Small intestine (tissue), 7 donors: ENCODE measurements at regions not wholly inside any gene's neighbourhood (a gene's known extent, or its start where the extent isn't known, plus 50 kb on each side); places are given as distances from the start of the nearest gene placed in this dataset.

ENCODE experiments used
- DNase-seq, 2 donors: peaks; one replicate each; pipeline versions ENCODE4 v3.0.0 to v3.0.0-alpha.2; 2013
- FAIRE-seq: peaks from 2 replicates; lab custom pipeline; 2012; peaks lifted over from hg19 to GRCh38; lab: Jason Lieb, UNC
- H3K27ac ChIP-seq, 3 donors: one replicate each; pipeline ENCODE4 v1.5.1; 2013; ENCODE audit warnings: low read length in 2 of 3, mild to moderate bottlenecking in 2 of 3, control low read depth in 1 of 3, inconsistent platforms in 1 of 3, low read depth in 1 of 3, moderate library complexity in 1 of 3
- H3K27me3 ChIP-seq, 3 donors: one replicate each; pipeline ENCODE4 v1.6.1; 2013; ENCODE audit warnings: low read length in 3 of 3, inconsistent platforms in 1 of 3; ENCODE audit not compliant: control insufficient read depth in 3 of 3, insufficient read depth in 3 of 3
- H3K36me3 ChIP-seq, 3 donors: one replicate each; pipeline ENCODE4 v1.6.1; 2013; ENCODE audit warnings: low read length in 3 of 3, inconsistent platforms in 1 of 3, low read depth in 1 of 3, mild to moderate bottlenecking in 1 of 3, moderate library complexity in 1 of 3; ENCODE audit not compliant: control insufficient read depth in 3 of 3, insufficient read depth in 2 of 3
- H3K4me1 ChIP-seq, 3 donors: one replicate each; pipeline ENCODE4 v1.6.1; 2013; ENCODE audit warnings: low read length in 2 of 3, inconsistent platforms in 1 of 3, low read depth in 1 of 3, mild to moderate bottlenecking in 1 of 3, moderate library complexity in 1 of 3; ENCODE audit not compliant: control insufficient read depth in 3 of 3, insufficient read depth in 2 of 3
- H3K4me3 ChIP-seq, 3 donors: one replicate each; pipeline ENCODE4 v1.5.1; 2013; ENCODE audit warnings: low read length in 3 of 3, control low read depth in 1 of 3, inconsistent platforms in 1 of 3, low read depth in 1 of 3, mild to moderate bottlenecking in 1 of 3, moderate library complexity in 1 of 3
- H3K9me3 ChIP-seq, 2 donors: one replicate each; pipeline ENCODE4 v1.6.1; 2013; ENCODE audit warnings: low read depth in 1 of 2, low read length in 1 of 2; ENCODE audit not compliant: control insufficient read depth in 2 of 2, insufficient read depth in 1 of 2
- WGBS, 3 donors: extraction: QIAGEN DNeasy Blood & Tissue Kit; methylation state at CpG; one replicate each; pipeline ENCODE4 v1.1.7; 2013; 5-methylcytosine and 5-hydroxymethylcytosine counted together
- donor health status: healthy with polysubstance abuse.
- donor health status: control.
- donor health status: control.
- donor health status: Bipolar disorder and iron deficiency.
- donor health status: healthy.

DNA sequence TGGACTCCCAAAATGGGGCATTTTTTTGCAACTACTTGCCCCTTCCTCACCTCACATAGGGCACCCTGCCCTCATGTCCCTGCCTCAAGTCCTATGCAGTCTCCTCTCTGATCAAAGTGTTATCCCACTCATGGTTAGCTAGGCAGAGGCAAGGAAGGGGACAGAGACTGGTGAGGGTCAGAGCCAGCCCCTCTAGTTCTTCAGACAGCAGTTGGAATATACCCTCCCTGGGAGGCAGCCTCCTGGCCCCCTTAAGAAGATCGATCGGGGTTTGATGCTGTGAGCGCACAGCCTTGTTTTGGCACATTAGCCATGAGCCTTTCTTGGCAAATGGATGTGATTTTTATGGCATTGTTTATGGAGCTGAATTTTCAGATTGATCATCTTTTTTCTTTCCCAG, 436.9 kb downstream of the BUD13 start:
- FAIRE-seq, result no peak
- H3K27me3 ChIP-seq, result no peaks in the 10 kb centered on the region
- 90 to 96% (median 96%) methylated on average over 3 of the region's 3 CpGs for WGBS, 3 donors
- H3K9me3 ChIP-seq, result peaks cover 0 to 6% of the 10 kb centered on the region in 2 donors
- H3K27ac ChIP-seq, result no peak overlapping the region
- no peaks in the 10 kb centered on the region for H3K36me3 ChIP-seq
- no peak overlapping the region for H3K4me3 ChIP-seq
- no peak for DNase-seq
- peaks cover 0 to 2% (median 0%) of the 10 kb centered on the region in 3 donors for H3K4me1 ChIP-seq

DNA sequence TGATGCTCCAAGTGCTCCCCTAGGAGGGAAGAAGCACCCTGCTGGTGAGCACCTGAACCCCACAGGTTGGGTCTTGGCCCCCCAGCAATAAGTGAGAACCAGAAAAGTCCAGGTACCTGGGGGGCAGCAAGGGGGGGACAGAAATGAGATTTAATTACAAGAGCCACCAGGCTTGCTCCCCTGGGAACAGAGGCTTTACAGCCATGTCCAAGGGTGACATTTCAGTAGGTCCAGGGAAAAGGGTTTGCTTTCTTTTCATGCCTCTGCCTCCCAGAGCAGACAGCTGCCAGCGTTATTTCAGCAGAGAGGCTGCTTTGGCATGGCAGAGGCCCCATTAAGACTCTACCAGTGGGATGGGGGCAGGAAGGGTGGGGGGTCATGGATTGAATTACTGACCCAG, 437.7 kb downstream of the BUD13 start:
- Histone ChIP-seq H3K36me3 (no peaks in the 10 kb centered on the region), H3K27me3 (no peaks in the 10 kb centered on the region), H3K27ac (no peak overlapping the region), H3K4me3 (no peak overlapping the region), H3K9me3 (peaks cover 0 to 6% of the 10 kb centered on the region in 2 donors), H3K4me1 (peaks cover 0 to 2% (median 0%) of the 10 kb centered on the region in 3 donors)
- FAIRE-seq (no peak), DNase-seq (no peak)
- WGBS, 3 donors, result 73 to 82% (median 73%) methylated on average over 1 of the region's 1 CpG

DNA sequence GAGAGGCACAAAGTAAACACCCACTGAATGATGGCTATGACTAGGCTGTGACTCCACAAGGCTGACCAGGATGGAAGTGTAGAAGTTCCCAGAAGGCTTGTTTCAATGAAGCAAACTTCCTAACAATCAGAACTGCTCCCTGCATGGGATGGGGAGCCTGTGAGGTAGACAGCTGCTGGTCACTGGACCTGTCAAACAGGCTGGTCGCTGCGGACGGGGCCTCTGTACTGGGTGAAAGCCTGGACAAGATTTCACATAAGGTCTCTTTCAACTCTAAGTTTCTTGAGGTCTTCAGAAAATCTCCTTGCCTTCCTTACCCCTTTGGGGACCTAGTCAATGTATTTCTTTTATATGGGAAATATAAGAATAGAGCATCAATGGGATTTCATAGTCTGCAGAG, 438.2 kb downstream of the BUD13 start:
- WGBS, 3 donors, result 67 to 89% (median 81%) methylated on average over 3 of the region's 3 CpGs
- H3K27me3 ChIP-seq, result no peaks in the 10 kb centered on the region
- no peak for FAIRE-seq

DNA sequence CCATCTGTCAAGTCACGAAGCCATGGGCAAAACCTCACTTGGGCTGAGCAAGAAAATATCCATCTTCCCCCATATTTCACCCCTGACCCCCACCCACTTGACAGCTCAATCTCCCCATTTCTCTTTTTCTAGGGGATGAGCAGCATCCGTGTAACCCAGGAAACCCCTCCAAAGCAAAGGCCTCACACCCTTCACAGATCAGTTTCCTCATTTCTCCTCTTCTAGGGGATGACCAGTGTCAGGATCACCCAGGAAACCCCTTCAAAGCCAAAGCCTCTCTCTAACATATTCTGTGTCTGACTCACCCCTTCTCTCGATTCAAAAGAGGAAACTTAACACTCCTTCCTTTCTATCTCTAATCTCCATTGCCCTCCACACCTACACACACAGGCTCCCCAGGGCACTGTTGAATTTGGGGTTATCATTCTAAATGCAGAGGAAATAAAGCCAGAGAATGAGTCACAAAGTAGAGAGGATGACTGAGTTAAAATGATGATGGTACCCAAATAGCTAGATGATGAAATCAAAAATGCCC, 439.7 kb downstream of the BUD13 start:
- no peak for FAIRE-seq

More for the DNA sequence above, 438.2 kb downstream of the BUD13 start:
- H3K36me3 ChIP-seq, result no peaks in the 10 kb centered on the region
- peaks cover 0 to 2% (median 0%) of the 10 kb centered on the region in 3 donors for H3K4me1 ChIP-seq
- DNase-seq, result no peak
- H3K9me3 ChIP-seq, result peaks cover 0 to 6% of the 10 kb centered on the region in 2 donors
- no peak overlapping the region for H3K27ac ChIP-seq
- no peak overlapping the region for H3K4me3 ChIP-seq

DNA sequence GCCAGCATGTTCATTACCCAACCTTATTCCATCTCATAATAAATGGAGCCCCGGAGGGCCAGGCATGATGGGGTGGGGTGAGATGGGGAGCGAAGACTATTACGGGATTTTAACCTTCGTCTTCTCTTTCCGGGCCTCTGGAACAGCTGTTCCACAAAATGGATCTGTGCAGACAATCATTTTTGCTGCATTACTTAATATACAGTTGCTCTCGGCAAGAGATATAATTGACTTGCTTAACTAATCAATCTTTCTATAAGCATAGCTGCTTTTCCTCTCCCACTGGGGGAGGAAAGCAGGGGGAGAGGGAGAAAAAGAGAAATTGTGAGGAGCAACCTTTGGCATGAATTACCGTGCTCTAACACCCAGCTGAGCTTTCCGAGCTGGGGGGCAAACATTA, 440.4 kb downstream of the BUD13 start:
- FAIRE-seq (no peak), DNase-seq (no peak)
- WGBS, 3 donors, result 80 to 93% (median 81%) methylated on average over 8 of the region's 8 CpGs
- Histone ChIP-seq H3K27me3 (no peaks in the 10 kb centered on the region), H3K4me1 (no peaks in the 10 kb centered on the region), H3K27ac (no peak overlapping the region), H3K9me3 (peaks cover 0 to 4% of the 10 kb centered on the region in 2 donors), H3K4me3 (no peak overlapping the region), H3K36me3 (no peaks in the 10 kb centered on the region)

More for the DNA sequence above, 439.7 kb downstream of the BUD13 start:
- no peak overlapping the region for H3K4me3 ChIP-seq
- H3K9me3 ChIP-seq, result peaks cover 0 to 6% of the 10 kb centered on the region in 2 donors
- 62 to 70% (median 63%) methylated on average over 3 of the region's 3 CpGs for WGBS, 3 donors
- no peak for DNase-seq
- H3K27me3 ChIP-seq, result no peaks in the 10 kb centered on the region
- H3K36me3 ChIP-seq, result no peaks in the 10 kb centered on the region
- H3K4me1 ChIP-seq, result no peaks in the 10 kb centered on the region
- H3K27ac ChIP-seq, result no peak overlapping the region

DNA sequence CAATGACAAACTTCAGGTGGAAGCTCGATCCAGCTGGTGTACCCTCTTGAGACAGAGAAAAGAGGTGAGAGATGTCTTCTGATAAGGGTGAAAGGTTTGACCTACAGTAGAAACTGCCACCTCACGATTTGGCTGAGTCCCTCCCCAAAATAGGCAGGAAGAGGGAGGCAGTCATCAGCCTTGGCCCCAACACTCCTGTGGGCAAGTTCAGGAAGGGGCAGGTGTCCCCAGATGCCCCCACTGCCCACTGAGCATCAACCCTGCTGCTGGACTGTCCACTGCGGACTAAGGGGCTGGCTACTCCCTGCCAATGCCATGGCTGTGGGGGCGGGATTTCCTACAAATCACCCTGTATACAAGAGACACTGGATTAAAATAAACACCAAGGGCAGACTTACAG, 441.4 kb downstream of the BUD13 start:
- H3K36me3 ChIP-seq, result no peaks in the 10 kb centered on the region
- no peaks in the 10 kb centered on the region for H3K9me3 ChIP-seq
- H3K4me3 ChIP-seq, result no peak overlapping the region
- H3K4me1 ChIP-seq, result no peaks in the 10 kb centered on the region
- peaks cover 0 to 3% (median 0%) of the 10 kb centered on the region in 3 donors for H3K27me3 ChIP-seq
- FAIRE-seq (no peak), DNase-seq (no peak)
- no peak overlapping the region for H3K27ac ChIP-seq
- 73 to 82% (median 76%) methylated on average over 4 of the region's 4 CpGs for WGBS, 3 donors

DNA sequence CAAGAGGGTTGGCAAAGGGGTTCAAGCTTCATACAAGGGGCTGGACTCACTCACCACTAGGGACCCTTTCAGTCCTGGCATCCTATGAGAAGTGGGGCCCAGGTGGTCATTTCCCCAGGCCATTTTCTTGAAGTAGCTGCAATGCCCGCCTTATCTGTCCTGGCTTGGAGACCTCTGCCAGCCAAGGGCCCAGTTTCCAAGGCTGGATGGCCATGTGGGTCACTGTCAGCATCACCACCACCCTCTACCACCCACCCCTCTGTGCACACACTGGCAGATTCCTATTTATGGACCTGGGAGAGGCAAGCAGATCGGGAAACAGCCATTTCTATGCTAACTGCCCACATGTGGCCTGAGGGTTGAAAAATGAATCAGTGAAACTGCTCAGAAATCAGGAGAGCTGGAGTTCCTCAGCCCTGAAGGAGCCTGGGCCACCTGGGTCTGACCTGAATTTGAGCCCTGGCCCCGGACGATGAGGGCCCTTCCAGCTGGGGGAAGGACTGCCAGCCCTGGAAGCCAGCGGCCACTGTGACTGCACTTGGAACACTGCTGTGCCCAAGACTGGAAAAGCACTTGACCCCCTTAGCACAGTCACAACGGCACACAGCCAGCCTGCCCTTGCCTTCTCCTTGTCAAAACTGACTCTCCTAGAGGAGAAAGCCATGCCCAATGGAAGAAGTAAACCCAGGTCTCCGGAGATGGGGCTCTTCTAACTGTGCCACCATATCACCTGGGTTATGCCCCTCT, 442.2 kb downstream of the BUD13 start:
- no peaks in the 10 kb centered on the region for H3K4me1 ChIP-seq
- H3K27ac ChIP-seq, result no peak overlapping the region
- FAIRE-seq (no peak), DNase-seq (no peak)
- WGBS, 3 donors, result 87 to 92% (median 87%) methylated on average over 7 of the region's 7 CpGs
- no peaks in the 10 kb centered on the region for H3K36me3 ChIP-seq
- no peak overlapping the region for H3K4me3 ChIP-seq
- H3K9me3 ChIP-seq, result no peaks in the 10 kb centered on the region
- peaks cover 0 to 3% (median 0%) of the 10 kb centered on the region in 3 donors for H3K27me3 ChIP-seq

DNA sequence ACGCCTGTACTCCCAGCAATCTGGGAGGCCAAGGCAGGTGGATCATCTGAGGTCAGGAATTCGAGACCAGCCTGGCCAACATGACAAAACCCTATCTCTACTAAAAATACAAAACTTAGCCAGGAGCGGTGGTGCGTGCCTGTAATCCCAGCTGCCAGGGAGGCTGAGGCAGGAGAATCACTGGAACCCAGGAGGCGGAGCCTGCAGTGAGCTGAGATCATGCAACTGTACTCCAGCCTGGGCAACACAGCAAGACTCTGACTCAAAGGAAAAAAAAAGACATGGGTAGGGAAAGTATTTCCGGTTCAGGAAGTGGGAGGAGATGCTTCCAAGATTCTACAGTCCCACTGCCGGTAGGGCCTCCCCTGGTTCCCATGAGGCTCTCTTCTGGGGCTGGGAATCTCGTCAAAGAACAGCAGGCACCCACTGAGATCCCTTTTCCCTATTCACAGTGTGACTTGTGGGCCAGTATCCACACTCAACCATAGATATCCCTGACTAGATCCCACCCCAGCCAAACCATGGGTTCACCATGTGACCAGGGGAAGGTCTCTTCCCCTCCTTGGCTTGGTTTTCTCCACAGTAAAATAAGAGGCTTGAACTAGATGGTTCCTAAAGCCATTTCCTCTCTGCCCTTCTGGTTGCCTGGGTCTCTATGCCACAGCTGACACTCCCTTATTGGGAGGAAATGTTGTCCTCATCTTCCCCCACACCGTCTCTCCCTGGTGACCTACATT, 443.3 kb downstream of the BUD13 start:
- no peak overlapping the region for H3K27ac ChIP-seq
- peaks cover 0 to 3% (median 0%) of the 10 kb centered on the region in 3 donors for H3K27me3 ChIP-seq
- 79 to 86% (median 81%) methylated on average over 9 of the region's 9 CpGs for WGBS, 3 donors
- H3K9me3 ChIP-seq, result no peaks in the 10 kb centered on the region
- no peaks in the 10 kb centered on the region for H3K36me3 ChIP-seq
- H3K4me3 ChIP-seq, result no peak overlapping the region
- DNase-seq (no peak), FAIRE-seq (no peak)
- no peaks in the 10 kb centered on the region for H3K4me1 ChIP-seq
